ENCODE measurements at regions not wholly inside any gene's neighbourhood (a gene's known extent, or its start where the extent isn't known, plus 50 kb on each side); places are given as distances from the start of the nearest gene placed in this dataset.
A peak's percentile ranks its signal among the peaks of the same experiment; 100 is the strongest.

DNA sequence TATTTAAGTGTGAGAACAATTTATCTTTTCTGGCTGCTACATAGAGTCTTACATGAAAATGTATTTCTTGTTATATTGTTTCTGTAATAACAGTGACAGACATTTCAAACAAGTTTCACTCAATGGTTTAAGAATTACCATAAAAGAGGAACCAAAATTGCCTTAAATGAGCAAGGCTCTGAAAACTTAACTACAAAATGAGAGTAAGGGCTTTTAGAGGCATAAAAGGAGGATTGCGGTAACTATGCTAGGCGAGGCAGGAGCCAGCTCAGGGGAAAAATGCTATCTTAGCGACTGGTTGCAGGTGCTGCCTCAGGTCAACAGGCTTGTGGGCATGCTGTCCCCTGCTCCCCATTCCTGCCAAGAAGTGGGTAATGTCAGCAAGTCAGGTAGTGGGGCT is 81.7 kb upstream of the MSI2 start:
- Mint-ChIP-seq H3K36me3 (no peaks in the 10 kb centered on the region), H3K4me3 (no peak overlapping the region), H3K4me1 (no peaks in the 10 kb centered on the region), H3K27me3 (peaks cover 14 to 26% of the 10 kb centered on the region in 2 donors), H3K27ac (no peak overlapping the region), H3K9me3 (no peaks in the 10 kb centered on the region)
- DNase-seq = no peak
- POLR2A ChIA-PET (ENCODE audit: partially characterized antibody) = no interaction called here
- H3K27me3 ChIP-seq (ENCODE audit: insufficient read depth, low read length) = peaks cover under 1% of the 10 kb centered on the region
- CTCF ChIA-PET (ENCODE audit: partially characterized antibody) = no interaction called here
- no peak overlapping the region for H3K27ac ChIP-seq (ENCODE audit: low read depth, low read length)
- H3K9me3 ChIP-seq (ENCODE audit: control insufficient read depth in 1 of 2, low read length in 2 of 2) = no peaks in the 10 kb centered on the region
- intact Hi-C loops (cut with micrococcal nuclease) = no loop called here
- no peak overlapping the region for H3K4me3 ChIP-seq (ENCODE audit: low read length in 2 of 2)
- H3K4me1 ChIP-seq (ENCODE audit: insufficient read depth, low read length) = no peaks in the 10 kb centered on the region
- no peaks in the 10 kb centered on the region for H3K36me3 ChIP-seq (ENCODE audit: insufficient read depth, low read length)

DNA sequence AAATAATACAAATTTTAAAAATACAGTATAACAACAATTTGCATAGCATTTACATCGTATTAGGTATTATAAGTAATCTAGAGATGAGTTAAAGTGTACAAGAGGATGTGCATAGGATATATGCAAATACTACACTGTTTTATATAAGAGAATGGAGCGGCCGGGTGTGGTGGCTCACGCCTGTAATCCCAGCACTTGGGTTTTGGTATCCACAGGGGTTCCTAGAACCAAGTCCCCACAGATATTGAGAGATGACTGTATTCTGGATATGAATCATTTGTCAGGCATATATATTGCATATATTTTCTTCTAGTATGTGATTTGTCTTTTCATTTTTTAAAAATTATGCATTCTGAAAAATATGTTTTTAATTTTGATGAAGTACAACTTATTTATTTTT is 77.5 kb upstream of the MSI2 start:
- Histone ChIP-seq H3K36me3 (ENCODE audit: insufficient read depth, low read length) (no peaks in the 10 kb centered on the region), H3K4me1 (ENCODE audit: insufficient read depth, low read length) (no peaks in the 10 kb centered on the region), H3K27me3 (ENCODE audit: insufficient read depth, low read length) (no peaks in the 10 kb centered on the region), H3K27ac (ENCODE audit: low read depth, low read length) (no peak overlapping the region), H3K9me3 (ENCODE audit: control insufficient read depth in 1 of 2, low read length in 2 of 2) (no peaks in the 10 kb centered on the region), H3K4me3 (ENCODE audit: low read length in 2 of 2) (no peak overlapping the region)
- Mint-ChIP-seq H3K36me3 (no peaks in the 10 kb centered on the region), H3K4me1 (no peaks in the 10 kb centered on the region), H3K4me3 (no peak overlapping the region), H3K9me3 (no peaks in the 10 kb centered on the region), H3K27ac (no peak overlapping the region), H3K27me3 (peaks cover 7 to 11% of the 10 kb centered on the region in 2 donors)
- intact Hi-C loops (cut with micrococcal nuclease) = no loop called here
- POLR2A ChIA-PET (ENCODE audit: partially characterized antibody) = no interaction called here
- CTCF ChIA-PET (ENCODE audit: partially characterized antibody) = no interaction called here
- no peak for DNase-seq

- H3K36me3 ChIP-seq (ENCODE audit: insufficient read depth, low read length) = no peaks in the 10 kb centered on the region
- no peak overlapping the region for H3K27ac ChIP-seq (ENCODE audit: low read depth, low read length)
- Mint-ChIP-seq H3K27me3 (peaks cover 4 to 5% of the 10 kb centered on the region in 2 donors), H3K36me3 (no peaks in the 10 kb centered on the region), H3K27ac (no peak overlapping the region), H3K4me1 (no peaks in the 10 kb centered on the region), H3K4me3 (no peak overlapping the region), H3K9me3 (no peaks in the 10 kb centered on the region)
- H3K27me3 ChIP-seq (ENCODE audit: insufficient read depth, low read length) = no peaks in the 10 kb centered on the region
- no peak for DNase-seq
- no peaks in the 10 kb centered on the region for H3K9me3 ChIP-seq (ENCODE audit: control insufficient read depth in 1 of 2, low read length in 2 of 2)
- no peak overlapping the region for H3K4me3 ChIP-seq (ENCODE audit: low read length in 2 of 2)
- CTCF ChIA-PET (ENCODE audit: partially characterized antibody) = interaction anchor here (0.7 kb wide), 1 partner anchor 558 kb away, joined by 3 read pairs; no protein-coding TSS in a partner anchor
- POLR2A ChIA-PET (ENCODE audit: partially characterized antibody) = no interaction called here
- H3K4me1 ChIP-seq (ENCODE audit: insufficient read depth, low read length) = no peaks in the 10 kb centered on the region
- intact Hi-C loops (cut with micrococcal nuclease) = no loop called here
Measured at GRCh38 chr17:57182621-57183020, 73.7 kb upstream of the MSI2 start.

- POLR2A ChIA-PET (ENCODE audit: partially characterized antibody) = no interaction called here
Measured at GRCh38 chr17:57186226-57187019, 69.9 kb upstream of the MSI2 start.

GRCh38 chr17:57187391-57187790 is 68.9 kb upstream of the MSI2 start:
- H3K9me3 Mint-ChIP-seq = no peaks in the 10 kb centered on the region
- Histone ChIP-seq H3K27me3 (ENCODE audit: insufficient read depth, low read length) (peaks cover 5% of the 10 kb centered on the region), H3K36me3 (ENCODE audit: insufficient read depth, low read length) (no peaks in the 10 kb centered on the region), H3K4me3 (ENCODE audit: low read length in 2 of 2) (no peak overlapping the region), H3K9me3 (ENCODE audit: control insufficient read depth in 1 of 2, low read length in 2 of 2) (no peaks in the 10 kb centered on the region), H3K27ac (ENCODE audit: low read depth, low read length) (no peak overlapping the region), H3K4me1 (ENCODE audit: insufficient read depth, low read length) (no peaks in the 10 kb centered on the region)
- intact Hi-C loops (cut with micrococcal nuclease) = no loop called here
- H3K4me1 Mint-ChIP-seq = no peaks in the 10 kb centered on the region
- H3K27me3 Mint-ChIP-seq = peaks cover 9 to 14% of the 10 kb centered on the region in 2 donors
- no peaks in the 10 kb centered on the region for H3K36me3 Mint-ChIP-seq
- no peak for DNase-seq
- no peak overlapping the region for H3K27ac Mint-ChIP-seq
- no peak overlapping the region for H3K4me3 Mint-ChIP-seq
- ChIA-PET POLR2A (ENCODE audit: partially characterized antibody) (no interaction called here), CTCF (ENCODE audit: partially characterized antibody) (no interaction called here)

More at GRCh38 chr17:57186226-57187019, 69.9 kb upstream of the MSI2 start:
- Histone ChIP-seq H3K36me3 (ENCODE audit: insufficient read depth, low read length) (no peaks in the 10 kb centered on the region), H3K9me3 (ENCODE audit: control insufficient read depth in 1 of 2, low read length in 2 of 2) (no peaks in the 10 kb centered on the region), H3K4me3 (ENCODE audit: low read length in 2 of 2) (no peak overlapping the region), H3K27me3 (ENCODE audit: insufficient read depth, low read length) (peaks cover under 1% of the 10 kb centered on the region), H3K4me1 (ENCODE audit: insufficient read depth, low read length) (no peaks in the 10 kb centered on the region), H3K27ac (ENCODE audit: low read depth, low read length) (no peak overlapping the region)
- Mint-ChIP-seq H3K27ac (peak overlapping the region in 1 of 7 donors; percentile 17), H3K4me1 (no peaks in the 10 kb centered on the region), H3K36me3 (no peaks in the 10 kb centered on the region), H3K4me3 (no peak overlapping the region), H3K9me3 (no peaks in the 10 kb centered on the region), H3K27me3 (peaks cover 9 to 10% of the 10 kb centered on the region in 2 donors)
- CTCF ChIA-PET (ENCODE audit: partially characterized antibody) = no interaction called here
- intact Hi-C loops (cut with micrococcal nuclease) = no loop called here
- DNase-seq = no peak

GRCh38 chr17:57195785-57196460 is 60.4 kb upstream of the MSI2 start:
- no peak overlapping the region for H3K27ac Mint-ChIP-seq
- POLR2A ChIA-PET (ENCODE audit: partially characterized antibody) = no interaction called here

DNA sequence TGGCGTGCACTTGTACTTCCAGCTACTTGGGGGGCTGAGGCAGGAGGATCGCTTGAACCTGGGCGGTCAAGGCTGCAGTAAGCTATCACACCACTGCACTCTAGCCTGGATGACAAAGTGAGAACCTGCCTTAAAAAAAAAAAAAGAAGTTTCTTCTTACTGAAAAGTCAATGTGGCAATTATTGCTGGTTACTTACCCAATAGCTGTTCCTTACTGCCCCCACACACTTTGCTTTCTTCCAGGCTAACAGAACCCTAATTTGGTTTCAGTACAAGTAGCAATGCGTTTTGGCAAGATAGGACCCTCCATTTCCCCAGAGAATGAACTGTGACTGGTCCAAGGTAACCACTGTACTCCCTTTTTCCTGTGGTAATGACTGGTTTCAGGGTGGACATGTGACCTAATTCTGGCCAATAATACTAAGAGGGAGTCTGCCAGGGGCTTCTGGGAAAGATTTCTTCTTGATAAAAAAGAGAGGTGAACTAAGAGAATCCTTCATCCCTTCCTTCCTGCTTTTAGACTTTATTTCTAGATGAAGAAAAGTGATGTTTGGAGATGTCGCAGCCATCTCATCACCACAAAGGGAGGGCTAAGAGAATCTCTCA is 58.8 kb upstream of the MSI2 start:
- Histone ChIP-seq H3K4me3 (ENCODE audit: low read length in 2 of 2) (no peak overlapping the region), H3K9me3 (ENCODE audit: control insufficient read depth in 1 of 2, low read length in 2 of 2) (no peaks in the 10 kb centered on the region), H3K27ac (ENCODE audit: low read depth, low read length) (no peak overlapping the region), H3K36me3 (ENCODE audit: insufficient read depth, low read length) (no peaks in the 10 kb centered on the region), H3K4me1 (ENCODE audit: insufficient read depth, low read length) (no peaks in the 10 kb centered on the region), H3K27me3 (ENCODE audit: insufficient read depth, low read length) (no peaks in the 10 kb centered on the region)
- peaks cover 4 to 5% of the 10 kb centered on the region in 2 donors for H3K27me3 Mint-ChIP-seq
- H3K4me3 Mint-ChIP-seq = no peak overlapping the region
- DNase-seq = no peak
- H3K27ac Mint-ChIP-seq = peak overlapping the region in 1 of 7 donors; percentile 53
- ChIA-PET POLR2A (ENCODE audit: partially characterized antibody) (no interaction called here), CTCF (ENCODE audit: partially characterized antibody) (no interaction called here)
- intact Hi-C loops (cut with micrococcal nuclease) = no loop called here
- no peaks in the 10 kb centered on the region for H3K4me1 Mint-ChIP-seq
- peaks cover 0 to 4% (median 0%) of the 10 kb centered on the region in 8 donors for H3K9me3 Mint-ChIP-seq
- no peaks in the 10 kb centered on the region for H3K36me3 Mint-ChIP-seq

More at GRCh38 chr17:57195785-57196460, 60.4 kb upstream of the MSI2 start:
- no peaks in the 10 kb centered on the region for H3K4me1 ChIP-seq (ENCODE audit: insufficient read depth, low read length)
- Mint-ChIP-seq H3K9me3 (peaks cover 0 to 4% (median 0%) of the 10 kb centered on the region in 8 donors), H3K4me1 (no peaks in the 10 kb centered on the region), H3K36me3 (no peaks in the 10 kb centered on the region), H3K4me3 (no peak overlapping the region), H3K27me3 (peaks cover 6 to 8% of the 10 kb centered on the region in 2 donors)
- intact Hi-C loops (cut with micrococcal nuclease) = no loop called here
- no peak overlapping the region for H3K27ac ChIP-seq (ENCODE audit: low read depth, low read length)
- no peaks in the 10 kb centered on the region for H3K9me3 ChIP-seq (ENCODE audit: control insufficient read depth in 1 of 2, low read length in 2 of 2)
- no peak overlapping the region for H3K4me3 ChIP-seq (ENCODE audit: low read length in 2 of 2)
- peaks cover 5% of the 10 kb centered on the region for H3K27me3 ChIP-seq (ENCODE audit: insufficient read depth, low read length)
- H3K36me3 ChIP-seq (ENCODE audit: insufficient read depth, low read length) = no peaks in the 10 kb centered on the region
- no peak for DNase-seq
- CTCF ChIA-PET (ENCODE audit: partially characterized antibody) = no interaction called here

All from CD4-positive, alpha-beta memory T cell (primary cell).